CD4-positive, alpha-beta T cell treated with Interleukin-15 for 1 hour (primary cell): ENCODE measurements at regions not wholly inside any gene's neighbourhood (a gene's known extent, or its start where the extent isn't known, plus 50 kb on each side); places are given as distances from the start of the nearest gene placed in this dataset.
A peak's percentile ranks its signal among the peaks of the same experiment; 100 is the strongest.

Source experiments
- DNase-seq: peaks from one replicate; pipeline ENCODE4 v3.0.0-alpha.2; 2020

DNA sequence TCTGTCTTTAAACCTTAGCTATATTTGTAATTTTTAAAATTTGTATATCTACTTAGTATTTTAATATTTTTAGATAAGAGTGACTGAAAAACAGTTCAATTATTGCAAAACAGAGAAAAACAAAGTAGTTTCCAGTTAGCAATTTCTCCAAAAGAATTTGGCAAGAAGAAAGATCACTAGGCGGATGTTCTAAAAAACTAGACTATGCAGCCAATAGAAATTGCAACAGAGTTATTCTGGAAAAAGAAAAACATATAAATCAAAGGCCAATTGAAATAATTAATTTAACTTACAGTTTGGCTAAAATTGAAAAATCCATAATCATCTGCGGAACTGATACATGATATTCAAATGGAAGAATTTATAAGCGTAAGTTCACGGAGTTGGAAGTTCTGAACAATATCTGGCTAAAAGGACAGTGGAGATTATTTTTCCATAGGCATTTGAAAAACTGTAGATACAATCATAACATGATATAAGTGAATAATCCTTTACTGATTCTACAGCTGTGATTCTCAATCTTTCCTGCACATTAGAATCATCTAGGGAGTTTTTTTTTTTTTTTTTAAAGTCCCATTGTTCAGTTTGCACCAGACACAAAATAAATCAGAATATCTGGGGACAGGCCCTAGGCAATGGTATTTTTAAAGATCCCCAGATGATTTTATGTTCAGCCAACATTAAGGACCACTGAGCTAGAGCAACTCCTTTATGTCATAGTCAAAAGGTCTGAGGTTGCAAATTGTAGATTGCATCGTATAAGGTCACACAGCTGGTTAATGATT lies 605.1 kb upstream of the DAB2 start:
- no peak for DNase-seq

DNA sequence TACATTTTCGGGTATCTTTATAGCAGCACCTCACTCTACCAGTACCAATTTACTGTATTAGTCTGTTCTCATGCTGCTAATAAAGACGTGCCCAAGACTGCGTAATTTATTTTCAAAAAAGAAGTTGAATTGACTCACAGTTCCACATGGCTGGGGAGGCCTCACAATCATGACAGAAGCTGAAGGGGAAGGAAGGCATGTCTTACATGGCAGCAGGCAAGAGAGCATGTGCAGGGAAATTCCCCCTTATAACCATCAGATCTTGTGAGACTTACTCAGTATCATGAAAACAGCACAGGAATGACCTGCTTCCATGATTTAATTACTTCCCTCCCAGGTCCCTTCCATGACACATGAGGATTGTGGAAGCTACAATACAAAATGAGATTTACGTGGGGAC lies 602.6 kb upstream of the DAB2 start:
- no peak for DNase-seq

DNA sequence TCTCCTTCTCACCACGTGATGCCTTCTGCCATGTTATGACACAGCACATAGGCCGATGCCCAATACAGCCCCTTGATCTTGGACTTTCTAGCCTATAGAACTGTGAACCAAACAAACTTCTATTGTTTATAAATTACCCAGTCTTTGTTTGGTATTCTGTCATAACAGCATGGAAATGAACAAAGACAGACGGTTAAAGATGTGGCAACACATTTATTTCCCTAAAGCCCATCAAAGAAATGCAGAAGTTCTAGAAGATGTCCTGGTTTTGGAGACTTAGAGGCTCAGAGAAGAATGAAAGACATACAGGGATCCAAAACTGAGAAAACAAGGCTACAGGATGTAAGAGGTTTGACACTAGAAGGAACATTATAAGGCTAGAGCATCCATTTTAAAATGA lies 600.8 kb upstream of the DAB2 start:
- DNase-seq: no peak

DNA sequence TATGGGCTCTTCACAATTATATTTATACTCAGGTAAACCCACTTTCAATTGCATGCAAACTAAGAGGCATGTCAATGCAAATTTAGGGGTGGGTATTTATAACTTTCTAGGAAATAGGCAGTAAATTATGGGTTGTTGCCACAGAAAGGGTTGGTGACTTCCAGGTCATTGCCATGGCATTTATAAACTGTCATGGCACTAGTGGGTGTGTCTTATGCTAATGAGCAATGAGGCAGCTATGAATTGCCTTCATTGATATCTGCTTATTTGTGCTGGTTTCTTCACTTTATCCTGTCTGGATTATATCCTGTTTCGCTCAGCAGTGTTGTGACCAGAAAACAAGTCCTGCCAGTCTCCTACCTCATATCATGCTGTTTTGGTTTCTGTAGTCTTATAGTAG lies 597.3 kb upstream of the DAB2 start:
- no peak for DNase-seq

DNA sequence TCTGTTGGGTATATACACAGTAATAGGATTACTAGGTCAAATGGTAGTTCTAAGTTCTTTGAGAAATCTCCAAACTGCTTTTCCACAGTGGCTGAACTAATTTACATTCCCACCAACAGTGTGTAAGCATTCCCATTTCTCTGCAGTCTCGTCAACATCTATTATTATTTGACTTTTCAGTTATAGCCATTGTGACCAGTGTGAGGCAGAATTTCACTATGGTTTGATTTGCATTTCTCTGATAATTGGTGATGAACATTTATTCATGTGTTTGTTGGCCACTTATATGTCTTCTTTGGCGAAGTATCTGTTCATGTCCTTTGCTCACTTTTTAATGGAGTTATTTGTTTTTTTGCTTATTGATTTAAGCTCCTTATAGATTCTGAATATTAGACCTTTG lies 596.2 kb upstream of the DAB2 start:
- no peak for DNase-seq

DNA sequence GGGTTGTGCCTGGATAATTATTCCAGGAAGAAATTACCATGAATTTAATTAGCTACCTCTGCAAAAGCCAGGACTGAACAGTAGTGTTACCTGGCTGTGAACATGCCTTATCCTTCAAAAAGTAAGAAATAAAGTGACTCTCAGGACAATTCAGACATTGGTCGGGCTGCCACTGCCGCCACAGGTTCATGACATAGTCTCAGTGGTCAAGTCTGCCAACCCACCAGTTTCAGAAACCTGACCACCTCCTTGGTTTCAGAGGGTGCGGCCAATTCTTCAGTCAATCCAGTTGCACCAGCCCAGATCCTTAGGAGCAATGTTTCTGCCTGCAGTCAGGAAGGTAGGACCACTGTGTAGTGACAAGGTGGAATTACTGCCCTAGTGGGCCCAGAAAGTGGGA lies 593.1 kb upstream of the DAB2 start:
- no peak for DNase-seq

DNA sequence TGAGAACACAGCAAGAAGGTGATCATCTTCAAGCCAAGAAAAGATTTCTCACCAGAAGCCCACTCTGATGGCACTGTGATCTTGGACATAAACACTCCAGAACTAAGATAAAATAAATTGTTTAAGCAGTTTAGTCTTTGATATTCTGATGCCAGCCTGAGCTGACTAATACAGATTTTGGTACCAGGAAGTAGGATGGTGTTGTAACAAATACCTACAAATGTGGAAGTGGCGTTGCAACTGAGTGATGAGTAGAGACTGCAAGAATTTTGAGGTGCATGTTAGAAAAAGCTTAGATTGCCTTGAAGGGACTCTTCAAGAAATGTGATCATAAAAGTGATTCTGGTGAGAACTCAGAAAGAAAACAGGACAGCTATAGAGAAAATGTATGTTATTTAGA lies 592.4 kb upstream of the DAB2 start:
- DNase-seq: no peak

DNA sequence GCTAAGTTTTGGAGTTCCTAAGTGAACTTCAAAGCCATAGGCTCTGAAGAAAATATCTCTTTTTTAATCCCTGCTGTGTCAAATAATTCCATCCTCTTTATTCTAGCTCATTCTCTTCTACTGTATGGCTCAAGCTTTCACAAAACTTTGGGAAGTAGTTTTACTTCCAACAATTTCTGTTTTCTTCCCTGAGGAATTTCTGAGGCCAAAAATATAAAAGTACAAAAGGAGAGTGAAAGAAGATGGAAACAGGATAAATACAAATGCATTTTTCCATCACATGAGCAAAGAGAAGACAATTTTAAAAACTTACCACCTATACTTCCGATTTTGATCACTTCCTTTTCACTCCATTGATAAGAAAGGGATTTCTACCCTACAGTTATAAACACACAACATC lies 585.7 kb upstream of the DAB2 start:
- DNase-seq: no peak

DNA sequence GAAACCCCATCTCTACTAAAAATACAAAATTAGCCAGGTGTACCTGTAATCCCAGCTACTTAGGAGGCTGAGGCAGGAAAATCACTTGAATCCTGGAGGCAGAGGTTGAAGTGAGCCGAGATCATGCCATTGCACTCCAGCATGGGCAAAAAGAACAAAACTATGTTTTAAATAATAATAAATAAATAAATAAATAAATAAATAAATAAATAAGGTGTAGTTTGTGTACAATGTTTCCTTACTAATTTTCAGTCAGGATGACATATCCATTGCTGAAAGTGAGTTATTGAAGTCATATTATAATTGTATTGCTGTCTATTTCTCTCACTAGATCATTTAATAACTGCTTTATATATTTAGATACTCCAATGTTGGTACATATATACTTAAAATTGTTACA lies 581.5 kb upstream of the DAB2 start:
- no peak for DNase-seq

DNA sequence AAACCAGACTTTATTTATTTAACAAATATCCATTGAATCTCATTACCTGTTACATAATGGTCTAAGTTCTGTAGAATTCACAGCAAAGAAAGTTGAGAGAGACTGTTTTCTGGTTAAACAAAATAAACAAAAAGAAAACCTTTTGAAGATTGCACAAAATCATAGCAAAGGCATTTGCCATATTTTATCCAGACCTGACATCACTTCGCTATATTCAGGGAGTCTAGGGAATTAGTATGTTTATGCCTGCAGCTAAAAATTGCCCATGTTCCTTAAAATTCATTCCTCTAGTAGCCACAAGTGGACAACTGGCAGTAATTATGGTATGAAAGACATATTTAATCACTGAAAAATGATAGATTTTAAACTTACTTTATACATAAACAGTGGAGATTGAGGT lies 577.0 kb upstream of the DAB2 start:
- no peak for DNase-seq

DNA sequence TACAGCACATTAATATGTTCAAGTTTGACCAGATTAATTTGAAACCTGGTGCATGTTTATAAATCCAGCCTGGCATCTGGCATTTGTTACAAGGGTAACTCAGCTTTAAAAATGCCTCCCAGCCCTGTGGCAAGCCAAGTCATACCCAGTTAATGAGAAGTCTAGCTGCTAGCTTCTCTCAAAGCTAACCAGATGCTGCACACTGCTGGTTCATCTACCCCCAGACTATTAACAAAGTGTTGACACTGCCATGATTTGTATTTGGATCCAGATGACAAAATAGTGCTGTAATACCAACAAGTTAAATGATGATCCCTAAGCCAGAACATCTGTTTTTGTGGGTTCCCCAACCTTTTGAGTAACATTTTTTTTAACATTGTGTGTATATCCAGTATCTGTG lies 573.7 kb upstream of the DAB2 start:
- no peak for DNase-seq

DNA sequence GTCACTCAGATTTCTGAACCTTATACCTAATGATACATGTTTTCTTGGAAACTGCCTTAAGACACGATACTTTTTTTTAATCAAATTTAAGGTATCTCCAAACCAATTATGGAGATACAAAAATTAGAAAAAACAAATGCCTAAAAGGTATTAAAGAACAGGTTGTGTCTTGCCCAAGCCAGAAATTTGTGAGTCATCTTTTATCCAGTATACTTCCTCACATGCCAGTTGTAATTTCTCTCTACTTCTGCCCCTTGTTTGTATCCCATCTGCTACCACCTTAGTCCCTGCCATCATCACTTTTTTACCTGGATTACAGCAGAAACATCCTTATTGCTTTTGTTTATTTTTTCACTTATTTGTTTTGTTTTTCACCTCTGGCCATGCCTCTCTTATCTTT lies 571.2 kb upstream of the DAB2 start:
- no peak for DNase-seq

DNA sequence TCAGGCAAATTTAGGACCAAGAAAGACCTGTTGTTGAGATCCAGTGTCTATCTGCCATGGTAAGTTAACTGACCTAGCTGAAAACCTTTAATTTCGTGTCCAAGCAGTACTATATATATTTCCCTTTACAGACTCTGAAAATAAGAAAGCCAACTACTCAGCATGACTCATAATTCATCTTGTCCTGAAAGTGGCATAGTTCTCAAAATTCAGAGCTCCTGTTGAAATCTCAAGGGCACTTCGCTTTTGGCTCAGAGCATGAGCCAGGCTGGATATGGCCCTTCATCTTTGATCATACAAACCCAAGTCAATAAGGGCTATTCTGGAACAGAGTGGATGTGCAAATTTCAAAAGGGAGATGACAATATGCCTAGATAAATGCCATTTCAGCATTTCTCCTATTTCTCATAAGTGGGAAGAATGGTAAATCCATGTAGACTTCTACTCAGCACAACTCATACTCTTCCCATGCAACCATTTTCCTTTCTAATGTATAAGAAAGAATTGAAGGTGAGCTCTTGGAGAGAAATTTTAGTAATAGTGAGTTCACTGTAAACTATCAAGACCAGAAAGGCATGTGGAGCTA lies 567.9 kb upstream of the DAB2 start:
- DNase-seq: no peak

DNA sequence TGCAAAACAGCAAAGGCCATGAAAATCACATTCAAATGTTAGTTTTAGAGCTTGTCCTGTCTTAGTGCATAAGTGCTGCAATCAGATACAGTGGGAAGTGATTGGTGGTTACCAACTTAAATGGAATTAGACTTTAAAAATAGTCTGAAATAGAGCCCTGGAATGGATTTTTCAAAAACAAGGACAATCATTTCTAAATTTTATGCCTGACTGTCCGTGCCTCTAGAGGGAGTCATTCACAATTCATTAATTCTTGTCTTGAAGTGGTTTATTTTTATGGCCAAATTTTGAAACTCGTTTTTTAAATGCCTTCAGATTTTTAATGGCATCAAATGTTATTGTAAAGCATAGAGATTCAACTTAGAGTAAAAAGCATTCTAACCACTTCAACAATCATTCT lies 561.8 kb upstream of the DAB2 start:
- DNase-seq: no peak

DNA sequence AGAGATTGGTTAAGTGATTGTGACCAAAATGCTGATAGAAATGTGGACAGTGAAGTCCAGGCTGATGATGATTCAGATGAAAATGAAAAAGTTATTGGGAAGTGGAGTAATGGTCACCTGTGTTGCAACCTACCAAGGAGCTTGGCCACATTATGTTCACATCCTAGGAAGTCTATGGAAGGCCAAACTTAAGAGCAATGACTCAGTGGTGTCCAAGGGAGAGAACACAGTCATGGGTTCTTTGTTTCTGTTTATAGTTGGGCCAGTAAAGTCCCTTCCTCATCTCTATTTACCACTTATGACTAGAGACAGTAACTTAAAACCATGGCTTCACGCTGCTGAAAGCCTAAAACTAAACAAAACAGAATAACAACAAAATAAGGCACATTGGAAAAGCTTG lies 555.3 kb upstream of the DAB2 start:
- no peak for DNase-seq

DNA sequence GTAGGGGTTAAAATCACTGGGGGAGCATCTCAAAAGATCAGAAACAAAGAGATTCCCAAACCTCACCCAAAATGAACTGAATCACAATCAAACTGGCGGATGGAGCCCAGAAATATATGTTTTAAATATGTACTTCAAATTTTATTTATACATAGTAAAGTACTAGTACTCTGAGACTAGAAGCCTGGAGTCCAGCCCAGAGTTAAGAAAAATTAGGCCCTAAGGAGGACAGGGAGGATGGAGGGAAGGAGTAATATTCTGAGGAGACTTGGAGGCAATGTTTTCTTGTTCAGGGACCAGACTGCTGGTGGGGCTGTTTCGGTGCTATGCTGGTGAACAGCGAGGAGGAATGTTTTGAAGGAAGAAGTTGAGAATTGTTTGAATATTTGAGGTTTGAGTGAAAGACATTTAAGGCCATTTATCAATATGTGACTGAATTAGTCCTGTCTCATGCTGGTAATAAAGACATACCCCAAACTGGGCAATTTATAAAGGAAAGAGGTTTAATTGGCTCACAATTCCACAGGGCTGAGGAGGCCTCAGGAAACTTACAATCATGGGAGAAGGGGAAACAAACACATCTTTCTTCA lies 552.4 kb upstream of the DAB2 start:
- no peak for DNase-seq

DNA sequence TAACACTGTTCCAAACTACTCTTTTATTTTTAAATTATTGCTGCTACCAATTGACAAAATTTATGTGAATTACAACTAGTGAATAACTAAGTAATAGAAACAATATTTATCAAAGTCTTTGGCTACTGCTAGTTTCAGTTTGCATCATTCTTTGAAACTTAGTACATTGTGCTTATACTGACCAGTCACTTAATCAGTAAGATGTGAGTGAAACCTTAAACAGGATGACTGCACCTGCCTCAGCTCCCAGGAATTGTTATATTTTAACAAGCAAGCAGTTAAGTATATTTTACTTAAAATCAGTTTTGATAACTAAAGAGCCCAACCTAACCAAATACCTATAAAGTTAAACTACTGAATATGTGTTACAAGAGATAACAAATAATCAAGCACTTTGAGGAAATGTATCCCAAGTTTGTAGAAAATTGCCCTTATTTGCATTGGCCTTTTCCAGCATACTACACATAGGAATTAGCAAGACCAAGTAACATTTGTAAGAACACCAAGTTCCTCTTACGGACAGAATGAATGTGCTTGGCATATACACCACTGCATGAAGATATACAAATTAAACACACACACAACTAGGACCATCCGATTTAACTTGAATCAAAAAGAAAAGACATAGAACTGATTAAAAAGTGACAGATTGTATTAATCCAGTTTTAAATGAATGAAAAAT lies 545.5 kb upstream of the DAB2 start:
- no peak for DNase-seq

DNA sequence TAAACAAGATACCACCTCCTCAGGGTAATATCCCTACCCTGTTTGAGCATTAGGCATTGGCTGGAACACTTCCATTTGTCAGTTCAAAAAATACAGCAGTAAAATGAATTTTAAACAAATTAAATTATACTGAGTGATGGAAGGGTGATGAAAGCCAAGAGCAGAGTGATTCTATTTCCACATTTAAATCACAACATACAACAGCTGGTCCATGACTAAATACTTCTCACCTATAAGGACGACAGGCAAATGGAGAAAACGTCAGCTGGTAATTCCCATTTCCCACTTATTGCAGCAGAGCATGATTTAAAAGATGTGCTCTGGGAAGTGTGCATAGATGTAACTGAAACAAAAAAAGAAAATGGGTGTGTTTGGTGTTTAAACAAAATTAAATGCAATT lies 543.6 kb upstream of the DAB2 start:
- no peak for DNase-seq

DNA sequence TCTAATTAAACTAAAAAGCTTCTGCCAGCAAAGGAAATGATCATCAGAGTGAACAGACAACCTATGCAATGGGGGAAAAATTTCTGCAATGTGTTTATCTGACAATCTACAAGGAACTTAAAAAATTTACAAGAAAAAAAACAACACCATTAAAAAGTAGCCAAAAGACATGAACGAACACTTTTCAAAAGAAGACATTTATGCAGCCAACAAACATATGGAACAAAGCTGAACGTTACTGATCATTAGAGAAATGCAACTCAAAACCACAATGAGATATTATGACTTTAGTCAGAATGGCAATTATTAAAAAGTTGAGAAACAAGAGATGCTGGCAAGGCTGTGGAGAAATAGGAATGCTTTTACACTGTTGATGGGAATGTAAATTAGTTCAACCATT lies 530.4 kb upstream of the DAB2 start:
- no peak for DNase-seq

DNA sequence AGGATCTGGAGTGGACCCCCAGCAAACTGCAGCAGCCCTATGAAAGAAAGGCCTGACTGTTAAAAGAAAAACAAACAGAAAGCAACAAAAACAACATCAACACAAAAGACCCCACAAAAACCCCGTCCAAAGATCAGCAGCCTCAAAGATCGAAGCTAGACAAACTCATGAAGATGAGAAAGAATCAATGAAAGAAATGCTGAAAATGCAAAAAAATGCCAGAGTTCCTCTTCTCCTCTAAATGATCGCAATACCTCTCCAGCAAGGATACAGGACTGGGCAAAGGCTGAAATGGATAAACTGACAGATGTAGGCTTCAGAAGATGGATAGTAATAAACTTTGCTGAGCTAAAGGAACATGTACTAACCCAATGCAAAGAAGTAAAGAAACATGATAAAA lies 526.3 kb upstream of the DAB2 start:
- DNase-seq: no peak

DNA sequence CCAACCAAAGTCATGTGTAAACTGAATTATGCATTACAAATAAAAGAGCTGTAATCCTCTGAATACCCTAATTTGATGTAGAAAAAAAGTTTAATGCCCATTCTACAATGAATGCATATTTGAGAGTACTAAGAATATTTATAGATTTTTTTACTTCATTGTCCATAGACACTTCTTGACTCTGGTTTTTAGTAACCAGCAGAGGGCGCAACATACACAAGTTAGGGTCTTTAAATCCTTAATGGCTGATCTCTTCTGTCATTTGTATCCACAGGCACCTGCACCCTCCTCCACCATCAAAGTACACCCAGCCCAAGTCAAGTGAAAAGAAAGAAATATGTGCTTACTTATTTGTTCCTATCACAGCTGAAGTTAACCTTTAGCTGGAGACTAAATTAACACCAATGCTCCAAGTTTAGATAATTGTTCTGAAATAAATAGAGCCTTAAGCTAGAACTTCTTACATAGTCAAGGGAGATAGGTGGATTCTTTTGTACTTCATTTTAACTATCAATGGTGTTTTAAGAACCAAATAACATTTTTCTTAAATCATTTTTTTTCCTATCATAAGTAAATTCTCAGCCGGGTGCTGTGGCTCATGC lies 524.2 kb upstream of the DAB2 start:
- peak; percentile 37 for DNase-seq

DNA sequence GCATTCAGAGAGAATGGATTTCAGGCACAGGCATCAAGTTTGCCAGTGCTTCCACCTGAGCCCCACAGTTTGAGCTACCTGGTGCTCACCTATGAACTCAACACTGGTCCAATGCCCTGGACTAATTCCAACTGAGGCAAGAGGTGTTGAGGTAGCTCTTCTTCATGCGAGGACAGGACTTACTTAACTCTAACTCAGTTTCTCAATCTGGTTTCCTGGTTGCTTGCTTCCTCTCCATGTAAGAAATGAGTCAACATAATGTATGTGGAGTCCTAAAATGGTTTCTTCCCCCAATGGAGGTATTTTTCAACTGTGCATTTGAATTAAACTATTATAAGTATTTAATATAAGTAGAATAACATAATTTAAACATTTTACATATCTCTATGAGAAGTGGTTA lies 523.6 kb upstream of the DAB2 start:
- DNase-seq: no peak

DNA sequence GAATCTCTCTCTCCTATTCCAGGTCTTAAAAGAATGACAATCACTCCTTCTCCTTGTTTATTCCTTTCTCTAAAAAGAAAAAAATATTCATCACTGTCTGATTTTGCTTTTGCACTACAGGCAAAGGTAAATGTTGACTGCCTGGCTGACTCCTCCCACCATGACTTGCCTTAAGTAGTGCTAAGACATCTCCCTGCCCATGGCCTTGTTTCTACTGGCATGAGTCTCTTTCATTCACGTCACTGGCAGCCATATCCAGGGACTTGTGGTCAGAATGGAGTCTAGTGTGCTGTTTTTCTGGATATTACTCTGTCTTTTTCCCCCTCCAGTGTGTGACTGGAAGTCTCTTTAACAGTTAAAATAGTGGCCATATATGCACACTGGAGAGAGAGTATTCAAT lies 522.9 kb upstream of the DAB2 start:
- no peak for DNase-seq
